ENCODE measurements at regions not wholly inside any gene's neighbourhood (a gene's known extent, or its start where the extent isn't known, plus 50 kb on each side); places are given as distances from the start of the nearest gene placed in this dataset.

- DNase-seq = no peak
- H3K4me3 ChIP-seq (ENCODE audit: low read length) = no peak overlapping the region
- no peaks in the 10 kb centered on the region for H3K9me3 ChIP-seq (replicated peaks; ENCODE audit: insufficient read depth, low read length)
- TF ChIP-seq, protein P1, sequence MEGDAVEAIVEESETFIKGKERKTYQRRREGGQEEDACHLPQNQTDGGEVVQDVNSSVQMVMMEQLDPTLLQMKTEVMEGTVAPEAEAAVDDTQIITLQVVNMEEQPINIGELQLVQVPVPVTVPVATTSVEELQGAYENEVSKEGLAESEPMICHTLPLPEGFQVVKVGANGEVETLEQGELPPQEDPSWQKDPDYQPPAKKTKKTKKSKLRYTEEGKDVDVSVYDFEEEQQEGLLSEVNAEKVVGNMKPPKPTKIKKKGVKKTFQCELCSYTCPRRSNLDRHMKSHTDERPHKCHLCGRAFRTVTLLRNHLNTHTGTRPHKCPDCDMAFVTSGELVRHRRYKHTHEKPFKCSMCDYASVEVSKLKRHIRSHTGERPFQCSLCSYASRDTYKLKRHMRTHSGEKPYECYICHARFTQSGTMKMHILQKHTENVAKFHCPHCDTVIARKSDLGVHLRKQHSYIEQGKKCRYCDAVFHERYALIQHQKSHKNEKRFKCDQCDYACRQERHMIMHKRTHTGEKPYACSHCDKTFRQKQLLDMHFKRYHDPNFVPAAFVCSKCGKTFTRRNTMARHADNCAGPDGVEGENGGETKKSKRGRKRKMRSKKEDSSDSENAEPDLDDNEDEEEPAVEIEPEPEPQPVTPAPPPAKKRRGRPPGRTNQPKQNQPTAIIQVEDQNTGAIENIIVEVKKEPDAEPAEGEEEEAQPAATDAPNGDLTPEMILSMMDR (IDR thresholded peaks at IDR 0.05; ENCODE audit: low read length) = no peak
- TF ChIP-seq EZH2phosphoT487 (IDR thresholded peaks at IDR 0.05; ENCODE audit: low read length) = no peak
- no peak for TF ChIP-seq EZH2 (optimal IDR thresholded peaks at IDR 0.05; ENCODE audit: low read depth, low read length)
- no peaks in the 10 kb centered on the region for H3F3A ChIP-seq (ENCODE audit: insufficient read depth, low read length)
- H3K9me2 ChIP-seq (replicated peaks; ENCODE audit: insufficient read depth, low read length) = no peaks in the 10 kb centered on the region
- no peak overlapping the region for H2AFZ ChIP-seq (ENCODE audit: low read length)
- no peaks in the 10 kb centered on the region for H3K36me3 ChIP-seq (replicated peaks; ENCODE audit: insufficient read depth, low read length)
- H3K27ac ChIP-seq (ENCODE audit: low read length) = no peak overlapping the region
- no peak overlapping the region for H3K9ac ChIP-seq (ENCODE audit: low read length)
- H3K4me1 ChIP-seq (ENCODE audit: low read length) = no peaks in the 10 kb centered on the region
- H3K79me2 ChIP-seq (ENCODE audit: low read length) = no peaks in the 10 kb centered on the region
- no peak overlapping the region for H3K4me2 ChIP-seq (ENCODE audit: low read depth, low read length)
- no peaks in the 10 kb centered on the region for H3K27me3 ChIP-seq (replicated peaks; ENCODE audit: insufficient read depth, low read length)
- H4K20me1 ChIP-seq (ENCODE audit: insufficient read depth, low read length) = no peaks in the 10 kb centered on the region
These were observed 137.2 kb downstream of the SLC24A2 start for GRCh38 chr9:19651681-19652080.

GRCh38 chr9:19650312-19650711 lies 138.5 kb downstream of the SLC24A2 start:
- H3K4me3 ChIP-seq (ENCODE audit: low read length) = no peak overlapping the region
- no peaks in the 10 kb centered on the region for H3K9me3 ChIP-seq (replicated peaks; ENCODE audit: insufficient read depth, low read length)
- H3F3A ChIP-seq (ENCODE audit: insufficient read depth, low read length) = no peaks in the 10 kb centered on the region
- TF ChIP-seq, protein P1 (IDR thresholded peaks at IDR 0.05; ENCODE audit: low read length) = no peak
- TF ChIP-seq EZH2phosphoT487 (IDR thresholded peaks at IDR 0.05; ENCODE audit: low read length) = no peak
- TF ChIP-seq EZH2 (optimal IDR thresholded peaks at IDR 0.05; ENCODE audit: low read depth, low read length) = no peak
- no peaks in the 10 kb centered on the region for H3K27me3 ChIP-seq (replicated peaks; ENCODE audit: insufficient read depth, low read length)
- no peaks in the 10 kb centered on the region for H4K20me1 ChIP-seq (ENCODE audit: insufficient read depth, low read length)
- H3K9me2 ChIP-seq (replicated peaks; ENCODE audit: insufficient read depth, low read length) = no peaks in the 10 kb centered on the region
- H3K79me2 ChIP-seq (ENCODE audit: low read length) = no peaks in the 10 kb centered on the region
- no peaks in the 10 kb centered on the region for H3K36me3 ChIP-seq (replicated peaks; ENCODE audit: insufficient read depth, low read length)
- no peaks in the 10 kb centered on the region for H3K4me1 ChIP-seq (ENCODE audit: low read length)
- no peak overlapping the region for H3K9ac ChIP-seq (ENCODE audit: low read length)
- no peak overlapping the region for H3K27ac ChIP-seq (ENCODE audit: low read length)
- H3K4me2 ChIP-seq (ENCODE audit: low read depth, low read length) = no peak overlapping the region
- H2AFZ ChIP-seq (ENCODE audit: low read length) = no peak overlapping the region
- DNase-seq = no peak

GRCh38 chr9:19649336-19650041 lies 139.3 kb downstream of the SLC24A2 start:
- no peak for TF ChIP-seq EZH2 (optimal IDR thresholded peaks at IDR 0.05; ENCODE audit: low read depth, low read length)
- no peak for TF ChIP-seq EZH2phosphoT487 (IDR thresholded peaks at IDR 0.05; ENCODE audit: low read length)
- TF ChIP-seq, protein P1 (IDR thresholded peaks at IDR 0.05; ENCODE audit: low read length) = no peak
- H3K27me3 ChIP-seq (replicated peaks; ENCODE audit: insufficient read depth, low read length) = no peaks in the 10 kb centered on the region
- H3K36me3 ChIP-seq (replicated peaks; ENCODE audit: insufficient read depth, low read length) = no peaks in the 10 kb centered on the region
- no peak overlapping the region for H3K4me2 ChIP-seq (ENCODE audit: low read depth, low read length)
- H4K20me1 ChIP-seq (ENCODE audit: insufficient read depth, low read length) = no peaks in the 10 kb centered on the region
- no peak overlapping the region for H3K4me3 ChIP-seq (ENCODE audit: low read length)
- no peak overlapping the region for H2AFZ ChIP-seq (ENCODE audit: low read length)
- no peak overlapping the region for H3K9ac ChIP-seq (ENCODE audit: low read length)
- H3K79me2 ChIP-seq (ENCODE audit: low read length) = no peaks in the 10 kb centered on the region
- H3K9me2 ChIP-seq (replicated peaks; ENCODE audit: insufficient read depth, low read length) = no peaks in the 10 kb centered on the region
- DNase-seq = no peak
- no peak overlapping the region for H3K27ac ChIP-seq (ENCODE audit: low read length)
- no peaks in the 10 kb centered on the region for H3K9me3 ChIP-seq (replicated peaks; ENCODE audit: insufficient read depth, low read length)
- H3K4me1 ChIP-seq (ENCODE audit: low read length) = no peaks in the 10 kb centered on the region
- no peaks in the 10 kb centered on the region for H3F3A ChIP-seq (ENCODE audit: insufficient read depth, low read length)

Data from MM.1S (cell line).